GM12878 (cell line): ENCODE measurements at regions not wholly inside any gene's neighbourhood (a gene's known extent, or its start where the extent isn't known, plus 50 kb on each side); places are given as distances from the start of the nearest gene placed in this dataset.

Experiments
- ATAC-seq: fragments of 200-7000 bp; cut with Tn5 transposase; 3 replicates; pipeline ENCODE4 v1.9.1; 2020; ENCODE audit warnings: mild to moderate bottlenecking, moderate library complexity
- BruUV-seq: library from RNA; stranded (reverse); fragments of 400-500 nt; replicated peaks from 2 replicates; lab custom pipeline; 2021; lab: Mats Ljungman, UMichigan
- CTCF ChIA-PET: fragments of 300-600 bp; sonication (Branson Sonifier 250); formaldehyde crosslinking; extraction: SDS; loops from one replicate; lab custom pipeline; 2021; ENCODE audit warnings: inconsistent platforms; lab: Yijun Ruan, JAX
- POLR2A ChIA-PET: fragments of 350-600 bp; formaldehyde crosslinking; extraction: SDS; loops from one replicate; lab custom pipeline; 2021; ENCODE audit warnings: inconsistent platforms; lab: Charles Lee
- RAD21 ChIA-PET: fragments of 300-600 bp; sonication (Branson Sonifier 250); formaldehyde crosslinking; loops from one replicate; lab custom pipeline; 2023; ENCODE audit warnings: antibody characterized with exemption; ENCODE audit not compliant: unreplicated experiment; lab: Charles Lee
- SMC1A ChIA-PET: fragments of 300-600 bp; sonication (Branson Sonifier 250); formaldehyde crosslinking; loops from one replicate; lab custom pipeline; 2023; ENCODE audit not compliant: unreplicated experiment, uncharacterized antibody; lab: Charles Lee
- DNase-seq: peaks from one replicate; pipeline ENCODE4 v3.0.0-alpha.2; 2011; ENCODE audit warnings: low read depth, low spot score
- FAIRE-seq: peaks from 3 replicates; lab custom pipeline; 2011; peaks lifted over from hg19 to GRCh38; lab: Jason Lieb, UNC
- H2AFZ ChIP-seq: 2 replicates; pipeline ENCODE4 v1.6.0; 2011; ENCODE audit warnings: low read depth, low read length, control low read depth; ENCODE audit not compliant: control insufficient read depth
- H3K27ac ChIP-seq: 2 replicates; pipeline ENCODE4 v1.5.1; 2011; ENCODE audit warnings: control low read depth; ENCODE audit not compliant: control insufficient read depth, insufficient read depth
- H3K27me3 ChIP-seq, 2 experiments: replicated peaks in 1 of 2; 2 replicates each; pipeline versions ENCODE4 v1.6.0 to v1.6.1; 2011; ENCODE audit warnings: low read length in 1 of 2; ENCODE audit not compliant: control insufficient read depth in 2 of 2, insufficient read depth in 2 of 2
- H3K36me3 ChIP-seq, 2 experiments: 2 replicates each; pipeline ENCODE4 v1.5.1; 2011; ENCODE audit warnings: low read length in 1 of 2; ENCODE audit not compliant: control insufficient read depth in 2 of 2, insufficient read depth in 2 of 2
- H3K4me1 ChIP-seq: 2 replicates; pipeline ENCODE4 v1.6.1; 2011; ENCODE audit warnings: mild to moderate bottlenecking, low read length, moderate library complexity, mixed read lengths; ENCODE audit not compliant: control insufficient read depth, insufficient read depth
- H3K4me2 ChIP-seq: 2 replicates; pipeline ENCODE4 v1.6.0; 2011; ENCODE audit warnings: control low read depth; ENCODE audit not compliant: control insufficient read depth, insufficient read depth
- H3K4me3 ChIP-seq: fragments of 200-600 bp; sonication (generic); 2 replicates; pipeline ENCODE4 v1.5.1; 2016
- H3K79me2 ChIP-seq: 2 replicates; pipeline ENCODE4 v1.6.0; 2011; ENCODE audit warnings: low read length; ENCODE audit not compliant: control insufficient read depth, insufficient read depth
- H3K9ac ChIP-seq: 2 replicates; pipeline ENCODE4 v1.8.0; 2011; ENCODE audit warnings: low read length, control low read depth, mixed read lengths; ENCODE audit not compliant: control insufficient read depth, insufficient read depth
- H3K9me3 ChIP-seq: replicated peaks from 3 replicates; pipeline ENCODE4 v1.5.1; 2011; ENCODE audit warnings: mild to moderate bottlenecking, low read length; ENCODE audit not compliant: control insufficient read depth, insufficient read depth
- H4K20me1 ChIP-seq: 2 replicates; pipeline ENCODE4 v1.6.0; 2011; ENCODE audit not compliant: control insufficient read depth, insufficient read depth
- BMI1 ChIP-seq: fragments of 450-650 bp; IDR thresholded peaks from 2 replicates; pipeline ENCODE4 v1.6.1; 2016; ENCODE audit warnings: mild to moderate bottlenecking, moderate library complexity, borderline replicate concordance
- CBFB ChIP-seq: IDR thresholded peaks from 2 replicates; pipeline ENCODE4 v1.6.1; 2016; ENCODE audit warnings: antibody characterized with exemption, low read depth
- CBX3 ChIP-seq: fragments of 200-600 bp; sonication (generic); IDR thresholded peaks from 2 replicates; pipeline ENCODE4 v1.6.1; 2016; ENCODE audit warnings: low read depth, borderline replicate concordance
- CHD4 ChIP-seq: fragments of 200-600 bp; sonication (generic); IDR thresholded peaks from 2 replicates; pipeline ENCODE4 v1.6.1; 2016; ENCODE audit warnings: mild to moderate bottlenecking
- HDGF ChIP-seq: fragments of 450-650 bp; IDR thresholded peaks from 2 replicates; pipeline ENCODE4 v1.6.1; 2016; ENCODE audit warnings: antibody characterized with exemption
- PAX5 ChIP-seq: IDR thresholded peaks from 2 replicates; pipeline ENCODE4 v1.6.1; 2011; ENCODE audit warnings: low read depth, low read length, borderline replicate concordance
- POLR2A ChIP-seq: IDR thresholded peaks from 2 replicates; pipeline ENCODE4 v1.6.1; 2011; ENCODE audit warnings: low read depth, mild to moderate bottlenecking, low read length
- RAD21 ChIP-seq: IDR thresholded peaks from 2 replicates; pipeline ENCODE4 v1.6.1; 2011; ENCODE audit warnings: mild to moderate bottlenecking, low read depth, low read length, moderate library complexity; ENCODE audit not compliant: insufficient read depth
- RBBP5 ChIP-seq: fragments of 200-600 bp; sonication (generic); conservative IDR thresholded peaks from 2 replicates; pipeline ENCODE4 v1.6.1; 2016
- REST ChIP-seq: IDR thresholded peaks from 2 replicates; pipeline ENCODE4 v1.6.1; 2012; ENCODE audit warnings: mild to moderate bottlenecking, low read depth, low read length
- RFX5 ChIP-seq: IDR thresholded peaks from 2 replicates; pipeline ENCODE4 v1.6.1; 2011; ENCODE audit warnings: low read depth, low read length, improper control_type of control experiment
- RUNX3 ChIP-seq: IDR thresholded peaks from 2 replicates; pipeline ENCODE4 v1.6.1; 2012; ENCODE audit warnings: low read length, inconsistent platforms
- SP1 ChIP-seq: IDR thresholded peaks from one replicate; pipeline ENCODE4 v1.6.1; 2011; ENCODE audit warnings: low read depth, low read length
- SREBF1 ChIP-seq: IDR thresholded peaks from 2 replicates; pipeline ENCODE4 v1.6.1; 2012; ENCODE audit warnings: mild to moderate bottlenecking, low read length
- SUPT20H ChIP-seq: IDR thresholded peaks from 2 replicates; pipeline ENCODE4 v1.6.1; 2011; ENCODE audit warnings: low read depth, mild to moderate bottlenecking, low read length, moderate library complexity, borderline replicate concordance; ENCODE audit not compliant: control insufficient read depth
- SUZ12 ChIP-seq: fragments of 200-600 bp; sonication (generic); IDR thresholded peaks from one replicate; pipeline ENCODE4 v1.6.1; 2018; ENCODE audit warnings: antibody characterized with exemption, mild to moderate bottlenecking; ENCODE audit not compliant: unreplicated experiment
- TCF12 ChIP-seq: IDR thresholded peaks from 2 replicates; pipeline ENCODE4 v1.6.1; 2011; ENCODE audit warnings: low read depth, mild to moderate bottlenecking, low read length
- ZNF274 ChIP-seq: IDR thresholded peaks from one replicate; pipeline ENCODE4 v1.8.0; 2011; ENCODE audit not compliant: insufficient read length, insufficient read depth
- ZNF622 ChIP-seq: fragments of 450-650 bp; IDR thresholded peaks from 2 replicates; pipeline ENCODE4 v1.6.1; 2017; ENCODE audit warnings: mild to moderate bottlenecking, inconsistent platforms
- ZZZ3 ChIP-seq: IDR thresholded peaks from 2 replicates; pipeline ENCODE4 v1.6.1; 2011; ENCODE audit warnings: low read depth; ENCODE audit not compliant: control insufficient read depth, insufficient read length
- WGBS: methylation state at CpG from one replicate; pipeline ENCODE4 v1.1.6; 2016; ENCODE audit warnings: low lambda C conversion rate; ENCODE audit not compliant: insufficient replicate concordance, insufficient coverage; ENCODE audit errors: missing lambda C conversion rate; 5-methylcytosine and 5-hydroxymethylcytosine counted together
- in situ Hi-C: fragments of 300-500 bp; cut with MboI; formaldehyde crosslinking; loops from 9 replicates; pipeline ENCODE4 v1.14.3; 2018; ENCODE audit warnings: mixed read lengths
- intact Hi-C: fragments of 100-400 bp; cut with micrococcal nuclease; formaldehyde crosslinking; loops from one replicate; pipeline ENCODE4 v1.14.2; 2022; ENCODE audit not compliant: unreplicated experiment

- SMC1A ChIA-PET, result no interaction called here
- no peak overlapping the region for H3K27ac ChIP-seq
- DNase-seq (no peak), FAIRE-seq (no peak), ATAC-seq (no peak)
- H3K4me1 ChIP-seq, result no peaks in the 10 kb centered on the region
- no peaks in the 10 kb centered on the region for H3K79me2 ChIP-seq
- no peaks in the 10 kb centered on the region for H3K27me3 ChIP-seq
- H2AFZ ChIP-seq, result no peak overlapping the region
- CTCF ChIA-PET, result no interaction called here
- RAD21 ChIA-PET, result no interaction called here
- POLR2A ChIA-PET, result no interaction called here
- TF ChIP-seq ZNF622 (no peak), CBFB (no peak), RBBP5 (no peak), SUZ12 (no peak), CBX3 (no peak), PAX5 (no peak), RFX5 (no peak), POLR2A (no peak), SREBF1 (no peak), CHD4 (no peak), ZZZ3 (no peak)
- in situ Hi-C loops, result no loop called here
- H4K20me1 ChIP-seq, result no peaks in the 10 kb centered on the region
- no peak overlapping the region for H3K9ac ChIP-seq
- 19% methylated on average over 6 of the region's 6 CpGs for WGBS
- intact Hi-C loops, result no loop called here
- no peaks in the 10 kb centered on the region for H3K36me3 ChIP-seq
- BruUV-seq, result no TSS peak
- H3K4me3 ChIP-seq, result no peak overlapping the region
- no peak overlapping the region for H3K4me2 ChIP-seq
- no peaks in the 10 kb centered on the region for H3K9me3 ChIP-seq
Observed at GRCh38 chr2:201950606-201951005, 83.0 kb upstream of the FZD7 start.

DNA sequence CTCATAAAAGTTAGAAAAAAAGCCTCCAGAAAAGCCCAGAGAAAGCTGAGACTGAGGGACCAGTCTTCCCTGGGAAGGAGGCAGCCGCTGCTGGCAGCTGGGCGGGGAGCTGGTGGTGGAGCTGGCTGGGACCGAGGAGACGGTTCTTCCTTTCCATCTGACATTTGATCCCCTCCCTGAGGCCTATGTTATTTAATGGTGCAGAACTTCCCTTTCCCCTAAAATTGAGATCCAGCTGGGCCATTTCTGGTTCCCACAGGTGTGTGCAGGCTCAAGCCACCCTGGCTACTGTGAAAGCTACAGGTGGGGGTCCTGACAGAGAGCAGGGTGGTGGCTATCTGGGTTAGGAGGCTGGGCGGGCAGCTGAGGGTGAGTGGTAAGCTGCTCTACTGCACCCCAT lies 81.5 kb upstream of the FZD7 start:
- WGBS, result 51% methylated on average over 5 of the region's 5 CpGs
- Histone ChIP-seq H3K9ac (no peak overlapping the region), H3K79me2 (no peaks in the 10 kb centered on the region), H3K27ac (no peak overlapping the region), H3K4me1 (no peaks in the 10 kb centered on the region), H2AFZ (no peak overlapping the region), H3K27me3 (no peaks in the 10 kb centered on the region; a peak in 1 of 4 replicates), H3K36me3 (no peaks in the 10 kb centered on the region), H3K4me3 (no peak overlapping the region), H3K9me3 (no peaks in the 10 kb centered on the region), H4K20me1 (no peaks in the 10 kb centered on the region), H3K4me2 (no peak overlapping the region)
- FAIRE-seq, result no peak
- ChIA-PET CTCF (no interaction called here), POLR2A (no interaction called here), RAD21 (interaction anchor here (1.2 kb wide), 1 partner anchor 92 kb away, joined by 3 read pairs; no protein-coding TSS in a partner anchor), SMC1A (interaction anchor here (1.0 to 1.6 kb wide), 3 partner anchors 53 to 92 kb away, joined by 3 to 4 read pairs (median 3); no protein-coding TSS in a partner anchor)
- DNase-seq, result no peak
- ATAC-seq, result no peak
- BruUV-seq, result no TSS peak
- in situ Hi-C loops (no loop called here), intact Hi-C loops (no loop called here)
- TF ChIP-seq REST (no peak), CBX3 (no peak), ZNF274 (no peak), BMI1 (no peak), TCF12 (no peak), SP1 (no peak), SUPT20H (no peak), HDGF (no peak), RAD21 (no peak), RUNX3 (no peak)
